GM18909 (cell line): ENCODE measurements at regions not wholly inside any gene's neighbourhood (a gene's known extent, or its start where the extent isn't known, plus 50 kb on each side); places are given as distances from the start of the nearest gene placed in this dataset.
"Not testable (repeated sequence)": the region's sequence is repeated elsewhere in the genome, so short reads cannot be mapped to it uniquely, and the experiment has no call there.

Experiments
- ATAC-seq: cut with Tn5 transposase; IDR thresholded peaks from one replicate; pipeline ENCODE4 v1.9.1; 2021; ENCODE audit warnings: mild to moderate bottlenecking; ENCODE audit not compliant: unreplicated experiment, poor library complexity

DNA sequence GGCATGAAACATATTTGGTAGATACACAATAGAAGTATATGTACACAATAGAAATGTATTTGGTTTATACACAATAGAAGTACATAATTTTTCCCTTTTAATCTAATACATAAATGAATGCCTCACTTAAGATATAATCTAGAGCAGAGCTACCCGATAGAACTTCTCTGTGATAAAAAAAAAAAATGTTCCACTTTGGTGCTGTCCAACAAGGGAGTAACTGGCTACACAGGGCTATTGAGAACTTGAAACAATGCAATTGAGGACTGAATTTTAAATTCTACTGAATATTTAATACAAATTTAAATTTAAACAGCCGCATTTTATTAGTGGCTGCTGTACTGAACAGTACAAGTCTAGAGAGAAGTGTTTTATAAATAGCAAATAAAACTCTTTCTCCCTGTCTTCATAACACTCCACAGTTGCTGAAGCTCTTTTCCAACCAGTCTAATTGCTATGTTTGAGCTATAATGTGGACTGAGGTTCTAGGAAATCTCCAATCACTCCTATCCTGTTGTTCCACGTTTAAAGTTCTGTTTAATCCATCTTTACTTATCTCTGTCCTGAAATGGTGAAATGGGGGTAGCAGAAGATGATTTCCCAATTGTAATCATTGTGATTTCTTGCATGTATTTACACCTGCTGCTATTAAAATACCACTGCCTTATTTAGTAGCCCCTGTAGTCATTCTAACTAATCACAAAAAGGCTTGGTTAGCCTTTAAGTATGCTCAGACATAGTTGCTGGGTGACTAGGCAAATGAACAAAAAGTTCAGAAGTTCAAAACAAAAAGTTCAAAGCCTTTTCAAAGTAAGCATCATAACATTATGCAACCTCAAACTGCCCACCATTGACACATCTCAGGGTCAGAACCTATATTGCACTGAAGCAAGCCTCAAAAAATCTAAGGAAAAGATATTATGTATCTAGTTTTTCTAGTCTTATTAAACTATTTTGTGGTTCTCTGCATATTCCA is 192.3 kb upstream of the C1orf87 start:
- ATAC-seq = no peak

DNA sequence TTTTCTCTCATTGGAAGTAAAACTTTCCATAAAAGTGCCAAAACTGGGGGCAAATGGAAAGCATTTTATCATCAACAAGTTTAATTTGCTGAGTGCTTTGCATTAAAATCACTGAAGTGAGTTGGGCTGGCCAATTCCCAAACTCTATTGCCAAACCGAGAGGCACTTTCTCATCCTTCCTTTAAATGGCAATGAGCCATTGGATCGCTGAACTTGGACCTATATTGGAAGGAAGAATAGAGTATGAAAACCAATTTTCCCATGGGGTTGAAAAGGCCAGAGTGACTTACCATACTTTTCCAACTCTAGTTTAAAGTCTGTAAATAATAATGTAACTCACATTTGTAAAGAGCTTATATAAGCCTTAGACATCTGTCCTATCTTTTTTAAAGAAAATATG is 189.1 kb upstream of the C1orf87 start:
- no peak for ATAC-seq

DNA sequence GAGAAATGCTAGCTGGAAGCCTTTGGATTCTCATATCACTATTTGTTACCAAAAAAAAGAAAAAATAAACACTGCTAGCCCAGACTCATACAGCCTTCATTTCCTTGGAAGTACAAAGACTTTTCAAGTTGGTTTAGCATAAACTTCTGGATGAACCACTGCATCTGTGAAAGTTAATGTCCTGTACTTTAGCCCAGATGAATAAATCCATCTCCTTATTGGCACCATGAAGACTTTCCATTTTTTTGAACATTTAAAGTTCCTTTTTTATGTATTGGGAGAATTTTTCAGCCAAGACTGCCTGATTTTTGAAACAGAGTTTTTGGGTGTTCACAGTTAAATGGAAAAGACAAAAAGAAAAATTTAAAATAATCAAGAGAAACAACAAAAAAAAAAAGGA is 184.0 kb upstream of the C1orf87 start:
- no peak for ATAC-seq

DNA sequence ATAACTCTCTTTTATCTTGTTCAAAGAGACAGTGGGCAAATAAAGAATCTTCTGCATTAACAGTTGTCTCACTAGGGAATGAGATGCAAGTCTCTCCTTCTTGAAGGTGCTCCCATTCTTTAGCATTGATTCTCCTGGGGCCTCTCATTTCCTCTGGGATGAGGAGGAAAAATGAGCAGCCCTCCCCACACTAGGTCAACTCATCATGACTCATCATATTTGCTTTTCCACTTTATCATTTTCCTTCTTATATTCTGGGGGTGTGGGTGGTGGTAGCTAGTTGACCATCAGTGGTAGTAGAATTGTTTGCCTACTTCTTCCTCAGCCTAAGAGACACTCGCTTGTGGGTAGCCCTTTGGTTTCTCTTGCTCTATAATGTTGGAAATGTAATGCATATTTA is 182.0 kb upstream of the C1orf87 start:
- no peak for ATAC-seq

DNA sequence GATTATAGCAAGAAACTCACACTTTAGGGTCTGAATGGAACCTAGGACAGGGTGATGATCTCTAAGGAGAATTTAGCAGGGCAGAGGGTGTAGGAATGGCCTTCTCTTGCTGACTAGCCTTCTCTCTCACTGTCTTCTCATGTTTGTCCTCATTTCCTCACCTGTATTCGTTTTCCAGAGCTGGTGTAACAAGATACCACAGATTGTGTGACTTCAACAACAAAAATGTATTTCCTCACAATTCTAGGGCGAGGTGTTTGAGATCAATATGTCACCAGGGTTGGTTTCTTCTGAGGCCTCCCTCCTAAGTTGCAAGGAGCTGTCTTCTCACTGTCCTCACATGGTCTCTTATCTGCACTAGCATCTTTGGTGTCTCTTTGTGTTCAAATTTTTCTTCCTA is 177.9 kb upstream of the C1orf87 start:
- ATAC-seq = no peak

DNA sequence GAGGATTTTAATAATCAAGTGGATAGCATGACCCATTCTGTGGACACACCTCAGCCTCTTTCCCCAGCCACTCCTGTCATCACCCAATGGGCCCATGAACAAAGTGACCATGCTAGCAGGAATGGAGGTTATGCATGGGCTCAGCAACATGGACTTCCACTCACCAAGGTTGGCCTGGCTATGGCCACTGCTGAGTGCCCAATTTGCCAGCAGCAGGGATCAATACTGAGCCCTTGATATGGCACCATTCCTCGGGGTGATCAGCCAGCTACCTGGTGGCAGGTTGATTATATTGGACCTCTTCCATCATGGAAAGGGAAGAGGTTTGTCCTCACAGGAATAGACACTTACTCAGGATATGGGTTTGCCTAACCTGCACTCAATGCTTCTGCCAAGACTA is 173.9 kb upstream of the C1orf87 start:
- ATAC-seq = not testable (repeated sequence)

DNA sequence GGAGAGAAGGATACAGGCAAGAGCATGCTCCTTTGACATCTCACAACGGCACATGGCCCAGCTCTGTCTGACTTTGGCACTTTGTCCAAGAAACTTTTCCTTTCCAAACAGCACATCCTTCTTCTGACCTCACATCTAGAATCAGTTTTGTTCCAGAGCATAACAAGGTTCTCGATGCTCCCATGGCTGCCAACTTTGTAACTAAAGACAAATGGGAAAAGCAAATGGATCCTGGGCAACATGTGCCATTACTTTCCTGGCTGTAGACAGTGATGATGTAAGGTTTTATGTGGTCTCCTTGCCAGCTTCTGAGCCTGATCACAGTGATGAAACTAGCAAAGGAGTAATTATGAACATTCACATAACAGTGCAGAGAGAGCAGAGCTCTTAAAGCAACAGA is 171.8 kb upstream of the C1orf87 start:
- ATAC-seq = no peak

DNA sequence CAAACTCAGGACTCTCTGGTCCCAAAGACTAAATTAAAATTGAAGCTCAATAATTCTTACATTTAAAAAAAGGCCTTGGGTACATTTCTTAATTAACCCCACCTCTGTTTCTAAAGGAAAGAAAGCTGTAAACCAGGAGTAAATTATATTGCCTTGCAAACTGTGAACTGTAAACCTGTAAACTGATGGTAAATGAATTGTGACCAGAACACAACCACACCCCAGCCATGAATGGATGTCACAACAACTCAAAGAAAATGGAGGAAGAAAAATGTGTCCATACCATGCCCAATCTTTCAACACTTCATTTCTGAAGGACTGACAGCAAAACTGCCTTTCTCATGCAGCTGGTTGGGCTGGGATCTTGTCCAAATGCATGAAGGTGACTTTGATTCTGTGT is 171.3 kb upstream of the C1orf87 start:
- no peak for ATAC-seq

DNA sequence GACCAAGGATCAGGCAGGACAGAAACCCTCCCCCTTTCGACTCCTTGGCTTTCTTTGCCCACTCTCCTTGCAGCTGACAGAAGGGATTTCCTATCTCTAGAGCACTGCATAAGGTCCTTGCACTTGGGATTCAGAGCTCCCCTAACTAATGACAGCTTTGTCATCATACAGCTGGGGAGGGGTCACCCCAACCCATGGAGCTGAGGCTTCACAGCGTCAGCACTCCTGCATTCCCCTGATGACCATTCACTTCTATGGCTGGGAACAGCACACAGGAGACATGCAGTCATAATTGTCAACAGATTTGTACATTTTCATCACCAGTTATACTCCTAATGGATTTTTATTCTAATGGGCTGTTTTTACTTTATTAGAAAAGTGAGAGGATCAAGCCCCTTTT is 161.7 kb upstream of the C1orf87 start:
- ATAC-seq = no peak

DNA sequence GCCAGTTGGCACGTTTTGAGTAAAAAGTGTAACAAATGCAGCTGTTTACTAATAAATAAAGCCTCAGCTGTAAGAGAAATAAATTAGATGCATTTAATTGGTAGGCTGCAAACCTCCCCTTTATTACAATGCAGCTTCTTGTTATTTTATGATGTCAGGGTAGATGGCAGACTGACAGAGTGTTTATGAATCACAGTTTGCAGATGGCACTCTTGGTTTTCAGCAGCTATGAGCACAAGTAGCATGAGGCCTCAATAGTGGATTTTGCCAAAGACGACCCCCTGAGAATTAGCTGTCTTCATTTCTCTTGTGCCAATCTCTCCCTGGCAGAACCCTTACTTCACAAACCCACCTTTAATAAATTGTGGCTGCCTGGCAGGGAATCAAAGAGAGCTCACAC is 161.2 kb upstream of the C1orf87 start:
- ATAC-seq = no peak

DNA sequence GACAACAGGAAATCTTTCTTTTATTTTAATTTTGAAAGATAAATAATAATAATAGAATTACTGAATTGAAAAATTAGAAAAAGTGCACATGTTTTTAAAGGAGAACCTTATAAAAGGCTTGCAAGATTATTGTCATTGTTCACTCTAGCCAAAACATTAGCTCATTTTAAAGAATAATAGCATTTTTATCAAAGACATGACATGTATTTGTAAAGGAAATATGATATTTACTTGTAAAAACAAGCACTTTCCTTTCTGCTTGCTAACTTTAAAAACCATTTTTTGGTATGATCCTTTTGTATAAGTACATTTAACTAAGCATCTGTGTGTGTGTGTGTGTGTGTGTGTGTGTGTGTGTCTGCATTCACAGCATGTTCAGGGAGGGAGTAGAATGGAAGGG is 156.3 kb upstream of the C1orf87 start:
- ATAC-seq = no peak

DNA sequence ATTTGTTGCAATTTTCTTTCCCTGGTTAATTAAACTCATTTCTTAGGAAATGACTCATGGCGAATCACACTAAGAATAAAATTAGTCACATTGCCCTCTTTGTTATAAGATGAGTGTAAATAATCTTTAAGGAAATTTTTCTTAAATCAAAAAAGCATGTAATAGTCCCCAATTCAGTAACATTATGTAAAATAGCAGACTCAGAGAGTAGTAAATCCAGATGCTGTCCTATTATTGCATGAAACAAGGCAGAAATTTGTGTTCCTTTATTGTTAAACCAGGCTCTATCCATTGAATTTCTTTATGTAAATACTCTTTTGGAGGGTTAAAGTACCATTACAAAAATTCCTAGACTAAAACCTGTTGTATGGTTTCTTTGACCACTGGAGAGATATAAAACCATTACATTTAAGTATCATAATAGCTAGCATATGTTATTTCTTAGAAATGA is 154.5 kb upstream of the C1orf87 start:
- no peak for ATAC-seq

DNA sequence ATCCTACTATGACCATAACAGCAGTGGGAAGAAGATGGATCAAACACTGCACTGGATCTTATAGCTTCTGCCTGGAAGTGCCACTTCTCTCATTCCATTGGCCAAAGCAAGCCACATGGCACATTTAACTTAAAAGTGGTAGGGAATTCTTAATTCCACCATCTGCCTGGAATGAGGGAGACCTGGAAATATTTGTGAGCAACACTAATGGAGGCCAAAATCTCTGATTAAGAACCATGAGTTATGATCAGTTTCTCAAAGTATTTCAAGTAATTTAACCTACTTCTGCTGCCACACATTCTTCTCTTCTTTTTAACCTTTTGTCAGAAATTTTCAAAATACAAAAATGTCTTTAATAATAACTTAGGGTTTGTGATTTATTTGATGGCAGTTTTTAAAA is 154.0 kb upstream of the C1orf87 start:
- ATAC-seq = no peak

DNA sequence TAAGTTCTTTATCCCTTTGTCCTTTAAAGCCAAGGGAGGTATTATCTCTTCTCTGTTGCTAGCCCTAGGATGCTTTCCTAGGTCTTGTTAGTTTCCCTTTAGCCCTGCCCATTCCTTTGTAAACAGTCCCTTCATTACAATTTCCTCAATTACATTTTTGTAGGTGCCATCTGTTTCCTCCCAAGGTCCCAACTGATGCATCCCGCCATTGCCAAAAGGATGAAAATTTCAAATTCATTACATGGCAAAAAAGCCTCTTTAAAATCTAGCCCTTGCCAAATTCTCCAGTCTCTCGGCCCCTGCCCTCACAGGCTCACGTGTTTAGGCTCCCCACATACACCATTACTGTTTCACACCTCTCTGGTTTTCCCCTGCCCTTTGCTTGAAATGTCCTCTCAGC is 151.9 kb upstream of the C1orf87 start:
- ATAC-seq = no peak

DNA sequence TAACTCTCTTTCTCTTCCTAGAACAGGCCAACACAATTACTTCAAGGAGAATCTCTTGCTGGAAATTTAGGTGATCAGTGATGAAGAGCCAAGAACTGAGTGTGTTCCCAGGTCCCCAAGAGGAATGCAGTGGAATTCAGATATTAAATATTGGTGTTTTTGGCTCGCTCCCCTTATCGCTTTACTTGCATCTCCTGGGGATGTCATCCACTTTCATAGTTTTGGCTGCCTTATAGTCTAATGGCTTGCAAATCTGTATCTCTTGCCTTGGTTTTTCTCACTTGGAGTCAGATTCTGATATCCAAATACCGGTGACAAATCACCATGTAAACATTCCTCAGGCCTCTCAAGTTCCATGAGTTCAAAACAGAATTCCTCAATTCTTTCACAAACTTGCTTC is 151.0 kb upstream of the C1orf87 start:
- no peak for ATAC-seq

DNA sequence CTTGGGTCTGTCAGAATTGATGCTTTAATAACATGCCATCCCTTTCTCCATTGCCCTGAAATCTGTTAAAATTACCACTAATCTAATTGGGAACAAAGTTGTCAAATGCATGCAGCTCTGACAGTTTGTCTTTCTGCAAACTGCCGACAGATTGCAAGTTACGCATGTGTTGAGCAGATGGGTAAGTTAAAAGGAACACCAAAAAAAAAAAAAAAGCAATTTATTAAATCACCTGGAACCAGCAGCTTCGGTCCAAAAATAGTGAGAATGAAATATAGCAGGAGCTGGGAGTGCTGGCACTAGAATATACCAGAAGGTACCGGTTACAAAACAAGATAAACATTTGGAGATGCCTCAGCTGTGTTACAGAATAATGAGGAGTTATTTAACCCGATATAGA is 149.6 kb upstream of the C1orf87 start:
- ATAC-seq = no peak

DNA sequence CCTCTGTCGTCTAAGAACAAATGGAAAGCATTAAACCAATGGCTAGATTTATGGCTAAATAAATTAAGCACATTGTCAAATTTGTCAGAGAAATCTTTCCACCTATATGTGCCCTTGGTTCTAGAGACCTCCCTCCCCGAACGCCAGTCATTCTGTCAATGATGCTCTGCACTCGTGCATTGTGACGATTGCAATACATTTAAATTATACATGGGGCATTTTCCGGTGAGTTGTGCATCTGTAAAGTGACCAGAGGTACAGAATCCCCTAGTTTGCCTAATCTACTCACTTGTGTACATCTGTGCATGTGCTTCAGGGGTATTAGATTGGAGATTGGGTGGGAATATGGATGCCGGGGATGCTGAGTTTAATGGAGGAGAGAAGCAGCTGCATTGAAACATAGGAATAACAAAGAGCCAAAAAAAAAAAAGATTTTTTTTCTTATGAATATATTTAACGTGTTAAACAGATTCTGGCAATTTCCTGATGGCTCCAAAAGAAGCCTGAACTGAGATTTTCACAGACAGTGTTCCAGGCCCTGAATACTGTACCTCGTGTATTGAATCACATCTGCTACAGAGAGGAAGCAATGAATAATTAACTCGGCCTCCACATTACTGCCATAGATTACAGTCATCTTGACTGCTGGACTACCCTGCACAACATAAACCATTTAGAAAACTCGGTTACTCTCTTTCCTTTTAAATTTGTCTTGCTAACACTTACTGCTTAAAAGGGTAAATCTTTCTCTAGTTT is 149.0 kb upstream of the C1orf87 start:
- no peak for ATAC-seq

DNA sequence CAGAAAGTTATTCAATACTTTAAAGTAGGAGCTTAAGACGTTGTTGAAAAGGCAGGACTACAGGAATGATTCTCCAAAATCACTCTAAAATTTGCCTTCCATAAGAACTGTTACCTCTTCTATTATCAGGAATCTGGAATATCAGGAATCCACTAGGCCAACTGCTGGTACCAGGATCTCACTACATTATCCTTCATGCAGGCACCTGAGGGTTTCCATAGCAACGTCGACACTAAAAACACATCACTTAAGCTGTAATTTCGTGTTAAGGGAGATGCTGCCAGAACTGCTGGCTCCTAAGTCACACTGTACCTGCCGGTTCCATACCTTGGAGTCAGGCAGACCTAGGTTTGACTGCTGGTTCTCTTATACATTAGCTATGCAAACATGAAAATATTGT is 139.7 kb upstream of the C1orf87 start:
- no peak for ATAC-seq

DNA sequence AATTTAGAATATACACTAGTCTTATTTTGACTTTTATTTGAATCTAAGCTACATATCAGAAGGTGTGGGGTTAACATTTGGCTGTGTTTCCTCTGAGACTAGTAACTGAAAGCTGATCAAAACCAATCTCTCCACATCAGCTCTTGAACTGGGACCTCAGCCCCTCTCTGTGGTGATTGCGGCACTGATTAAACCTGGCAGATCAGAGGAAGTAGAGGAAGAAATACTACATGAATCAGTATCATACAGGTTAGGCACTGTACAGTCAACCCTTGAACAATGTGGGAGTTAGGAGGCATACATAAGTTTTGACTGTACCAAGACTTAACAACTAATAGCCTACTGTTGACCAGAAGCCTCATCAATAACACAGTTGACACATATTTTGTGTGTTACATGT is 122.5 kb upstream of the C1orf87 start:
- no peak for ATAC-seq

DNA sequence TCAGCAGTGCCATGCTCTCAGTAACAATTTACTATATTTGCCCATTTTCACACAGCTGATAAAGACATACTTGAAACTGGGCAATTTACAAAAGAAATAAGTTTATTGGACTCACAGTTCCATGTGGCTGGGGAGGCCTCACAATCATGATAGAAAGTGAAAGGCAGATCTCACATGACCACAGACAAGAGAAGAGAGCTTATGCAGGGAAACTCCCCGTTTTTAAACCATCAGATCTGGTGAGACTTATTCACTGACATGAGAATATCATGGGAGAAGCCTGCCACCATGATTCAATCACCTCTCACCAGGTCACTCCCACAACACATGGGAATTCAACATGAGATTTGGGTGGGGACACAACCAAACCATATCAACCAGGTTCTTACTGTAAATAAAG is 112.1 kb upstream of the C1orf87 start:
- no peak for ATAC-seq

DNA sequence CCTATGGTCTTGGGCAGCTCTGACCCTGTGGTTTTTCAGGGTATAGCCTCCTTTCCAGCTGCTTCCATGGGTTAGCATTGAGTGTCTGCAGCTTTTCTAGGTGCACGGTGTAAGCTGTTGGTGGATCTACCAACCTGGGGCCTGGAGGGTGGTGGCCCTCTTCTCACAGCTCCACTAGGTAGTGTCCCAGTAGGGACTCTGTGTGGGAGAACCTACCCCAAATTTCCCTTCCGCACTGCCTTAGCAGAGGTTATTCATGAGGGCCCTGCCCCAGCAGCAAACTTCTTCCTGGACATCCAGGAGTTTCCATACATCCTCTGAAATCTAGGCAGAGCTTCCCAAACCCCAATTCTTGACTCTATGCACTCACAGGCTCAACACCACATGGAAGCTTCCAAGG is 111.0 kb upstream of the C1orf87 start:
- no peak for ATAC-seq
